A673 (cell line): ENCODE measurements at regions not wholly inside any gene's neighbourhood (a gene's known extent, or its start where the extent isn't known, plus 50 kb on each side); places are given as distances from the start of the nearest gene placed in this dataset.

Experiments
- EZH2 ChIP-seq: fragments of 200-600 bp; sonication (generic); IDR thresholded peaks from 2 replicates; pipeline ENCODE4 v1.6.1; 2017; ENCODE audit warnings: borderline replicate concordance, low read depth, mild to moderate bottlenecking, mixed read lengths, antibody characterized with exemption, low read length; ENCODE audit not compliant: poor library complexity, severe bottlenecking
- TF ChIP-seq, protein P1 (sequence below): fragments of 300-800, 200-600 bp; sonication (generic); conservative IDR thresholded peaks from 2 replicates; pipeline ENCODE4 v1.5.1; 2017; ENCODE audit warnings: low read depth, mild to moderate bottlenecking, antibody characterized with exemption, low read length, moderate library complexity, mixed read lengths

DNA sequence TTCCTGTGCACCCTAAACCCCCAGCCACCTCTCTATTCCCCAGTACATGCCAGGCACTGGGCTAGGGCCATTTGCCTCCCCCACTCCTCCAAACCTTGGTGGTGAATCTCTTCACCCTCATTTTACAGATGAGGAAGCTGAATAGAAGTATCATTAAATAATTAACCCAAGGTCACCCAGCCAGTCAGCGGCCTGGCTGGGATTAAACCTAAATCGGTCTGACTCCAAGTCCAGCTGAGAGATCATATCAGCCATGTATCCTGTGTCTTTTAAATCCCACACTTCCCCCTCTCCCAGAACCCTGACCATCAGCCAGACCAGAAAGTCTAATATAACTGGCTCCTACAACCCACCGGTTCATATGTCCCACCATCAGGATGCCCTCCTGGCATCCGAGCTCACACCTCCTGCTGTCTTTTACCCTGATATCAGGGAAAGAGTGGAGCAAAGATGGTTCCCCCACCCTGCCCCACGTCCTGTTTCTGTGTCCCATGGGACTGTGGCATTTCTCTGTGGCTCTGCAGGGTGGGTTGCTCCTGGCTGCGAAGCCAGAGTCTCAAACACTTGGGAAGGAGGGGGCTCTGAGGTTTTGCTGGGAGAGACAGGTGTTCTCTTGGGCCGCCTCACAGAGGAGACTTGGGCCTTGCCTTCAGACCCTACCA lies 145.3 kb downstream of the VEGFA start:
- TF ChIP-seq, protein P1, sequence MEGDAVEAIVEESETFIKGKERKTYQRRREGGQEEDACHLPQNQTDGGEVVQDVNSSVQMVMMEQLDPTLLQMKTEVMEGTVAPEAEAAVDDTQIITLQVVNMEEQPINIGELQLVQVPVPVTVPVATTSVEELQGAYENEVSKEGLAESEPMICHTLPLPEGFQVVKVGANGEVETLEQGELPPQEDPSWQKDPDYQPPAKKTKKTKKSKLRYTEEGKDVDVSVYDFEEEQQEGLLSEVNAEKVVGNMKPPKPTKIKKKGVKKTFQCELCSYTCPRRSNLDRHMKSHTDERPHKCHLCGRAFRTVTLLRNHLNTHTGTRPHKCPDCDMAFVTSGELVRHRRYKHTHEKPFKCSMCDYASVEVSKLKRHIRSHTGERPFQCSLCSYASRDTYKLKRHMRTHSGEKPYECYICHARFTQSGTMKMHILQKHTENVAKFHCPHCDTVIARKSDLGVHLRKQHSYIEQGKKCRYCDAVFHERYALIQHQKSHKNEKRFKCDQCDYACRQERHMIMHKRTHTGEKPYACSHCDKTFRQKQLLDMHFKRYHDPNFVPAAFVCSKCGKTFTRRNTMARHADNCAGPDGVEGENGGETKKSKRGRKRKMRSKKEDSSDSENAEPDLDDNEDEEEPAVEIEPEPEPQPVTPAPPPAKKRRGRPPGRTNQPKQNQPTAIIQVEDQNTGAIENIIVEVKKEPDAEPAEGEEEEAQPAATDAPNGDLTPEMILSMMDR, result no peak
- TF ChIP-seq EZH2, result no peak
